GM12873 (cell line): ENCODE measurements at regions not wholly inside any gene's neighbourhood (a gene's known extent, or its start where the extent isn't known, plus 50 kb on each side); places are given as distances from the start of the nearest gene placed in this dataset.

ENCODE experiments used
- CTCF ChIP-seq: IDR thresholded peaks from 2 replicates; pipeline ENCODE4 v1.5.1; 2012; ENCODE audit warnings: low read depth, mild to moderate bottlenecking, moderate library complexity, low read length, control low read depth; ENCODE audit not compliant: insufficient read depth; ENCODE audit errors: missing control alignments

- no peak for TF ChIP-seq CTCF
Measured at GRCh38 chr1:217981430-217981829, 303.7 kb upstream of the RRP15 start.

- TF ChIP-seq CTCF, result no peak
Measured at GRCh38 chr1:217982331-217983050, 302.6 kb upstream of the RRP15 start.

- TF ChIP-seq CTCF, result no peak
Measured at GRCh38 chr1:217983051-217983375, 302.1 kb upstream of the RRP15 start.

GRCh38 chr1:217985641-217986040 is 299.5 kb upstream of the RRP15 start:
- no peak for TF ChIP-seq CTCF

DNA sequence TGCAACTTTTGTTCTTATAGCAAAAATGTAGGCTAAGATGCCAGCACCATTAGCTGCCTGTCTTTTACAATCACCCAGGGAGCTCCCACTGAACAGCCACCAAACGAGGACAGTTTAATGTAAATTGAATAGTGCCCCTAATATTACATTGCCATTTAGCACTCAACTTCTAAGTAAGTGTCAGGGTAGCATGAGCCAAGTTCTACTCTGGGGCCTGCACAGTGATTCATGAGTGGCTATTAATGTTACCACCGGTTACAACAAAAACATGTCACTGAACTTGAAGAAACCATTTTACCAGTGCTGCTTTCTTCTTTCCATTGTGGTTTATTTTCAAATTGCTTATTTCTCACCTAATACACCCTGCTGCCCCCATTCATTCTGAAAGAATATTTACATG is 295.6 kb upstream of the RRP15 start:
- no peak for TF ChIP-seq CTCF

DNA sequence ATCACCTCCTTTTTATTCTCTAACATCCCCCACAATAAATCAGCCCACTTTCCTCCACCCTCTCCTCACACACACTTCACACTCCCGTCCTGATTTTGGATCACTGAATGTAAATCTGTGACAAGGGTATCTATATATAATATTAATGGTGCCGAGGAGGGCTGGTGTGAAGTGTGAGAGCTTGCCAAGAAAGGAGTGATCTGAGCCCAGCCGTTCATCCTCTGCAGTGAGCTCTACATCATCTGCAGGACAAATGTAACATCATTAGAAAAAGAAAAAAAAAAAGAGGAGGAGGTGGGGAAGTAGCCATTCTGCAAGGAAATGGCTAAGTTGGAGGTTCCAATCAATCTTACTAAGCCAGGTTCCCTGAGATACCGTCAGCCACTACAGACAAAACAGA is 291.7 kb upstream of the RRP15 start:
- TF ChIP-seq CTCF, result no peak

GRCh38 chr1:218024211-218024720 is 260.8 kb upstream of the RRP15 start:
- no peak for TF ChIP-seq CTCF

DNA sequence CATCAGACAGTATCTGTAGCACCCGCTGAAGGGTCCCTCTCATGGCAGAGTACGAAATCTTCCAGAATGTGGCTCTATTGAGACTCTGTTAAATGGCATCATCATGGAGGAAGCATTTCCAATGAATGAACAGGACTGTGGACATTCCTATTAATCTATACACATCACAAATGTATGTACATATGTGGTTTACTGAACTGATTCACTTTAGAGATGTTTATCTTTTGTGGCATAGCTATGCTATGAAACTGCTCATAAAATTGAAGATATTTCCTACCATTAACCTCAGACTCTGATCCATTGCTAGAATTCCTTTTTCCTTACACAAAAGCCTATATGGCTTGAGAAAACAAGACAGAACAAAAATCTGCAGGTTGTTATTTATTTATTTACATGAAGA is 259.6 kb upstream of the RRP15 start:
- TF ChIP-seq CTCF, result no peak
